UCSD-AML1 (cell line): ENCODE measurements at regions not wholly inside any gene's neighbourhood (a gene's known extent, or its start where the extent isn't known, plus 50 kb on each side); places are given as distances from the start of the nearest gene placed in this dataset.
"Not testable (repeated sequence)": the region's sequence is repeated elsewhere in the genome, so short reads cannot be mapped to it uniquely, and the experiment has no call there.

Source experiments
- DNase-seq: peaks from one replicate; lab custom pipeline; 2025; ENCODE audit not compliant: unreplicated experiment; lab: John Stamatoyannopoulos, UW

- DNase-seq: peak; percentile 33
These were observed 2083.0 kb upstream of the ACO1 start for GRCh38 chr9:30301271-30301963.

- DNase-seq: no peak
These were observed 2073.7 kb upstream of the ACO1 start for GRCh38 chr9:30310711-30311110.

DNA sequence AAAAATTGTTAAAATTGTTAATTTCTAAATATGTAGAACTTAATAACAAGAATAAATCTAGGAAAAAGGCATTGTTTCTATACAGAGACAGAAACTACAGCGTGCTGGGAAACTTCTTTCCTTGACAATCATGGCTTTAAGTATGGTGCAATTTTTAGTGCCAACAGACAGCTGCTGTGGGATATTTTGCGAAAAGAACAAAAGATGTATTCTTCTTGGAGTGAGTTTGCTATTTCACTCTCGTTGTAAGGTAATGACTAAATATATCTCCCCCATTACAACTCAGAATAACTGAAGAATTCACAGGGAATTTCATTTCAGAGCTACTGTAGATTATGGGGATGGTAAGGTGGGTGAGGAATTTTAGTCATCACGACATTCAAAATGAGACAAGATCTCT, 2055.0 kb upstream of the ACO1 start:
- no peak for DNase-seq

GRCh38 chr9:30348904-30349303, 2035.5 kb upstream of the ACO1 start:
- DNase-seq: no peak

DNA sequence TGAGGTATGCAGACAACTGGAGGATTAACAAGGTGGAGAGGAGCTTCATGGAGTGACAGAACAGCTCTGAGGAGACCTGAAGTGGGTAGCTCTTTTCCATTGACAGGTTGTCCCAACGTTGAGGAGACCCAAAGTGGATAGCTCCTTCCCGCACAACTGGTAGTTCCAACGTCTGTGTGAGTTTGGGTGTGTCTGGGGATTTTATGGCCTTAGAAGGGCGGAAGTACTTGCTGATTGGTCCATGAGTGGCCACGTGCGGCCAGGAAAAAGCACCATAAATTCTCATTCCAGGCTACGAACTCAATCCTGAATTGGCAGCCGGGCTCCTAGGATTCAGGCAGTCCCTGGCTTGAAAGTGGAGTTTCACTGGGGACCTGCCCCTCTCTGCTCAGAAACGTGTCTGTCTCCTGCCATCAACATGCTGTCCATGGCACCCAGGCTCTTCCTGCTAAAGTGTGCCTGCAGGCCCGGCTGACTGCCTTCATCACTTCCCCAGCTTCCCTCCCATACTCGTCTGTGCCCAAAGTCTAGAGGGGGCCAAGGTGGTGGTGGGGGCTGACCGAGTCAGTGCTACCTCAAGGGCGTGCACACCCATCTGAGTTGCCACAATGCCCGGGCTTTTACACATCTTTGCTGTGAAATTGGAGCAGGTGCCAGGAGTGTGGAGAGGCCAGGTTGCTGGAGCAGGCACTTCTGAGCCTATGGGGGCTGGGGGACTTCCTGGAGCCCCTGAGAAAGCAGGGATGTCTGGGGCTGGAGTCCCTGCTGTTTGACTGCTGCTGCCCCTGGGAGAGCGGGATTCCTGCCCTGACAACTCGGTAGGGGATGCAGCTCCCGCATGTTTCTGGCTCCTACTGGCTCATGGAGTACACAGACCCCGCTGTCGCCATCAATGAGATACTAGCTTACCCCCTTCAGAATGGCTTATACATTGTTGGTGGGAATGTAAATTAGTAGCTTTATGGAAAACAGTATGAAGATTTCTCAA, 2034.6 kb upstream of the ACO1 start:
- DNase-seq: no peak

DNA sequence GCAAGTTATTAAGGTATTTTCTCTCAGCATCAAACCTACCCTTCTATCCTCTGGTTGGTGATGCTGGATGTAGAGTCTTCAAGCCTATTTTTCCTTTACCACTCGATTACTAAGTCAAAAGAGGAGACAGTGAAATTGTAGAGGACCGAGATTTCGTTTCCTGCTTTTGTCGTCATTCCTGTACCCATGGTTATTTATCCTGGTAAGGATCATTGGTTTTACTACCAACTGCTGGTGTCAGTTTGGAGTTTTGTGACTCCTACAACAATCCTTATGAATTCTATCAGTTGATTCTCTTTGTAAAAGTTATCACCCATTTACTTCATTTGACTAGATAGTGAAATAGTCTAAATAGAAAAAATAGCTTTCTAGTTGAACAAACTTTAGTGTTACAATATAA, 2028.2 kb upstream of the ACO1 start:
- DNase-seq: no peak

- no peak for DNase-seq
These were observed 2022.1 kb upstream of the ACO1 start for GRCh38 chr9:30362373-30362772.

- not testable (repeated sequence) for DNase-seq
These were observed 2018.3 kb upstream of the ACO1 start for GRCh38 chr9:30366140-30366539.

GRCh38 chr9:30382271-30382670, 2002.2 kb upstream of the ACO1 start:
- DNase-seq: no peak

DNA sequence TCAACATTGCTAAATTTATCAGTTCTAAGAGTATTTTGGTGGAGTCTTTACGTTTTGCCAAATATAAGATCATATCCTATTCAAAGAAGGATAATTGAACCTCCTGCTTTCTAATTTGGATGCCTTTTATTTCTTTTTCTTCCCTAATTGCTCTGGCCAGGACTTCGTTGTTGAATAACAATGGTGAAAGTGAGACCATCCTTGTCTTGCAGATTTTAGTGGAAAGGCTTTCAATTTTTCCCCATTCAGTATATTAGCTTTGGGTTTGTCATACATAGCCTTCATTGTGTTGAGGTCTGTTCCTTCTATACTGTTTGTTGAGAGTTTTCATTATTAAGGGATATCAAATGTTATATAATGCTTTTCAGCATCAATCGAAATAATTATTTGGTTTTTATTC, 1974.2 kb upstream of the ACO1 start:
- DNase-seq: no peak

GRCh38 chr9:30411571-30411970, 1972.9 kb upstream of the ACO1 start:
- DNase-seq: no peak

- no peak for DNase-seq
These were observed 1925.3 kb upstream of the ACO1 start for GRCh38 chr9:30459156-30459555.

DNA sequence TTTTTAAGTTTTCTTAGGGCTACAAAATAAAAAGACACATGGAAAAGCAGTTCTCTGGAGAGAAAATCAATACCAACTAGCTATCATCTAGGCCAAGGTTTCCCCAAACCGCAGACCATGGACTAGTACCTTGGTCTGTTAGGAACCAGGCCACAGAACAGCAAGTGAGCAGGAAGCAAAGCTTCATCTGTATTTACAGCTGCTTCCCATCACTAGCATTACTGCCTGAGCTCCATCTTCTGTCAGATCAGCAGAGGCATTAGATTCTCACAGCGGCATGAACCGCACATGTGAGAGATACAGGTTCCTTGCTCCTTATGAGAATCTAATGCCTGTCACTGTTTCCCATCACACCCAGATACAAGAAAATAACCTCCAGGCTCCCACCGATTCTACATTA, 1907.6 kb upstream of the ACO1 start:
- DNase-seq: no peak

DNA sequence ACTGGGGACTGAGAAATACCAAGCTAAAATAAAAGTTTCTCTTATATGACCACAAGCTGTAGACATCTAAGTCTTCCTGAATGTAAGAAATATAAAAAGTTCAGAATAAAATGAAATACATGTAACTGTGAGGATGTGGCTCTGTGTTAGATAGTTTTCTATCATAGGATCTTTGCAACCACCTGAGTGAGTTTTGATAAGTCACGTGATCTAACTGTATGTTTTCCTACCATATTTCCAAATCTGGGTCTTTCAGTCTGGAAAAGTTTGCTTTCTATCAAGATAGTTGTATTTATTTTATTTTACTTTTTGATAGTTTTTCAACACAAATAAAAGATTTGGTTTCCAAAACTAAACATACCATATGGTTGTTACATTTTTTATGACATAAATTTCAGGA, 1905.8 kb upstream of the ACO1 start:
- DNase-seq: no peak

- no peak for DNase-seq
These were observed 1901.9 kb upstream of the ACO1 start for GRCh38 chr9:30482499-30482898.

GRCh38 chr9:30484690-30485089, 1899.8 kb upstream of the ACO1 start:
- DNase-seq: no peak

DNA sequence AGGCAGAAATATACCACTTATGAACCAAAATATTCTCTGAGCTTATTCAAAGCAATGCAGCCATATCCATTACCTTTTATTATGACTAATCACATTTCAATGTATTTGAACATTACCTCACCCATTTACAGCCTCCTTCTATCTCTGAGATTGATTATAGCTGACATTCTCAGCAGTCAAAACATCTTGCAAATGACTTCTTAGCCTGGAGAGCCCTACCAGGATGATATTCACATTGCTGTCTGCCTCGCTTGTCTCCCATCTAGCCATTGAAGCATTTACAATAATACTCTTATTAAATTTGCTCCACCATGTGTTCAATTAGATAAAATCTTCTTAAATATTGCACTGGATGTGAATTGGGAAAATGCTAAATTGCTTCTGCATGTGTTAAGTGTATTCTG, 1879.9 kb upstream of the ACO1 start:
- DNase-seq: no peak

DNA sequence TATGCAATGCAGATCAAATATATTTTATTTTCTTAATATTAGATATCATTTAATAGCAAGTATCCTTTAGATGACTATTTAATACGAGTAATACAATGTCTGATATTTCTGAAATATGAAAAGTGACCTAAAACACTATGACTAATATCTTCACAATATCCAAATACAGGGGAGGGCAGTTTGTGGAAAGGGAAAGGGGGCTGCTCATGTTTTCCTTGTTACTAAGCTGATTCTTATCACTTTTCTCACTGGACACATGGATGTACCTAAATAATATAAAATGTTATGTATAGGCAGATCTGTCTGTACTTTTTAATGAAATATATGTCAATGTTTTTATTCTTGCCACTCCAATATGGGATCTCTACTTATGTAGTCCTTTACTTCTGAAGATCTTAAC, 1879.1 kb upstream of the ACO1 start:
- DNase-seq: no peak

GRCh38 chr9:30506749-30507148, 1877.7 kb upstream of the ACO1 start:
- no peak for DNase-seq

GRCh38 chr9:30507166-30507565, 1877.3 kb upstream of the ACO1 start:
- no peak for DNase-seq

DNA sequence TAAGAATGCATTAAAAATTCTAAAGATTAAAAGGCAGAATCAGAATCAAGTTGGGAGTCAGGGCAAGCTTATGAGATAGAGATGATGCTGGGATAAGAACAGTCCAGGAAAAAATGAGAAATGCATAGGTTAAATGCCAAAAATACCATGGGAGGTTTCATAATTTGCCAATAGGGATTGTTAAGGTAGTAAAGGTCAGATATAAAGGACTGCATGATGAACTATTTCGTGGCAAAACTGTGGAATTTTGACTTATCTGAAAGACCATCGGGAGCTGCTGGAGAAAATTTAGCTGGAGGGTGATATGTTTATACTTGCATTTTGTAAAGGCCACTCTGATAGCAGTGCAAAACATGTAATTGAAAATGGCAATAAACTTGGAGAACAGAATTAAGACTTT, 1872.8 kb upstream of the ACO1 start:
- no peak for DNase-seq

DNA sequence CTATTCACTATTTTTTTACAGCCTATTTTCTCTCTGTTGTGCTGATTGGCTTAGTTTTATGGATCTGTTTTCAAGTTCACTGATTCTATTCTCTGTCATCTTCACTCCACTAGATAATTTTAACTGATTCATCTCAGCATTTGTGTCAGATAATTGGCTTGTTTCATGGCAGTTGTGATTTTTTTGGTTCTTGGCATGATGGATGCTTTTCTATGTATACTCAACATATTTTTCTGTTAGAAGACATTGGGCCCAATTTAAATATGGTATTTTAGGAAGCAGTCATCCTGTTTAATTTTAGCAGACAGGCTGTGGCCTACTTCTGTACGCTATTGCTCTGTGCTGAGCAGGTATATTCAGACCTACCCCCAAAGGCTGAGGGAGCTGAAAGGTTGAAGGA, 1865.3 kb upstream of the ACO1 start:
- no peak for DNase-seq
